ENCODE measurements at regions not wholly inside any gene's neighbourhood (a gene's known extent, or its start where the extent isn't known, plus 50 kb on each side); places are given as distances from the start of the nearest gene placed in this dataset.
"Not testable (repeated sequence)": the region's sequence is repeated elsewhere in the genome, so short reads cannot be mapped to it uniquely, and the experiment has no call there.

GRCh38 chr3:91485891-91486290 is 2378.5 kb downstream of the EPHA3 start:
- TF ChIP-seq CTCF, POLR2A (IDR thresholded peaks at IDR 0.05): not testable (repeated sequence)

Data from right lobe of liver (tissue), 4 donors.